ENCODE measurements at regions not wholly inside any gene's neighbourhood (a gene's known extent, or its start where the extent isn't known, plus 50 kb on each side); places are given as distances from the start of the nearest gene placed in this dataset.

DNA sequence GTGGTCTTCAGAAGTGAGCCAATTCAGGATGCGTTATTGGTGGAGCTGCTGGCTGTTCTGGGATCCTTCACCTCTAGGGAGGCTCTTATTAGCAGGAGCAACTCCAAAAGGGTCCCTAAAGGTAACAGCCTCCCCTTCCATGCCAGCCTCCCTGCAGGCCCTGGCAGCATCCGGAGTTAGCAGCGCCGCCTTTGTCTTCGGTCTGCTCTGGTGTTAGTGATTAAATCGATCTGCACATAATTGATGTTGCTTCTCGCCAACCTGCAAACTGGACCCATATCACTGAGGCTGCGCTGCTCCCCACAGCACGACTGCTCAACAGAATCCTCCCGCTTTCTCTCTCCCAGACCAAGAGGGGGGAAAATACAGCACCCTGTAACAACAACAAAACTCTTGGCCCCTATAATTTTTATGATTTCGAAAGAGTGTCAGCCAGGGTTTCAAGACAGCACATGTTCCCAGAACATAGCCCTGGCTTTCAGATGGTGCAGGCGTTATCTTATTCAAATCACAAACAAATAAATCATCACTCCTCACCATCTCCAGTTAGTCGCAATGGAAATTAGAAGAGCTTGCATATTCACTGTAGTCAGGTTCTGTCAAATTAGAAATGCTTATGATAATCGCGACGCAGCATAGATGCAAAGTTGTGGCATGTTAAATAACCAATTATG, 76.0 kb downstream of the IRX3 start:
- TF ChIP-seq POLR2A (IDR thresholded peaks at IDR 0.05): no peak
- TF ChIP-seq, protein P1, sequence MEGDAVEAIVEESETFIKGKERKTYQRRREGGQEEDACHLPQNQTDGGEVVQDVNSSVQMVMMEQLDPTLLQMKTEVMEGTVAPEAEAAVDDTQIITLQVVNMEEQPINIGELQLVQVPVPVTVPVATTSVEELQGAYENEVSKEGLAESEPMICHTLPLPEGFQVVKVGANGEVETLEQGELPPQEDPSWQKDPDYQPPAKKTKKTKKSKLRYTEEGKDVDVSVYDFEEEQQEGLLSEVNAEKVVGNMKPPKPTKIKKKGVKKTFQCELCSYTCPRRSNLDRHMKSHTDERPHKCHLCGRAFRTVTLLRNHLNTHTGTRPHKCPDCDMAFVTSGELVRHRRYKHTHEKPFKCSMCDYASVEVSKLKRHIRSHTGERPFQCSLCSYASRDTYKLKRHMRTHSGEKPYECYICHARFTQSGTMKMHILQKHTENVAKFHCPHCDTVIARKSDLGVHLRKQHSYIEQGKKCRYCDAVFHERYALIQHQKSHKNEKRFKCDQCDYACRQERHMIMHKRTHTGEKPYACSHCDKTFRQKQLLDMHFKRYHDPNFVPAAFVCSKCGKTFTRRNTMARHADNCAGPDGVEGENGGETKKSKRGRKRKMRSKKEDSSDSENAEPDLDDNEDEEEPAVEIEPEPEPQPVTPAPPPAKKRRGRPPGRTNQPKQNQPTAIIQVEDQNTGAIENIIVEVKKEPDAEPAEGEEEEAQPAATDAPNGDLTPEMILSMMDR (IDR thresholded peaks at IDR 0.05): no peak
